Neural cell (in vitro differentiated cells): ENCODE measurements at regions not wholly inside any gene's neighbourhood (a gene's known extent, or its start where the extent isn't known, plus 50 kb on each side); places are given as distances from the start of the nearest gene placed in this dataset.

Experiments used
- H2AFZ ChIP-seq: fragments of 200-600, 300-800 bp; sonication (generic), shearing (Covaris generic); 2 replicates; pipeline ENCODE4 v1.6.0; 2014; ENCODE audit warnings: low read depth, mild to moderate bottlenecking, antibody characterized with exemption, low read length, moderate library complexity
- H3F3A ChIP-seq: fragments of 200-600 bp; shearing (Covaris generic); 2 replicates; pipeline ENCODE4 v1.6.1; 2016; ENCODE audit warnings: mild to moderate bottlenecking, moderate library complexity, mixed read lengths, antibody characterized with exemption, low read length; ENCODE audit not compliant: insufficient read depth, poor library complexity, severe bottlenecking
- H3K27ac ChIP-seq: fragments of 200-600, 300-800 bp; sonication (generic), shearing (Covaris generic); 2 replicates; pipeline ENCODE4 v1.5.1; 2014; ENCODE audit warnings: mild to moderate bottlenecking, low read length, moderate library complexity
- H3K27me3 ChIP-seq: fragments of 300-800, 200-600 bp; sonication (generic), shearing (Covaris generic); 2 replicates; pipeline ENCODE4 v1.6.0; 2014; ENCODE audit warnings: mild to moderate bottlenecking, low read depth, low read length, moderate library complexity; ENCODE audit not compliant: insufficient read depth
- H3K36me3 ChIP-seq: fragments of 300-800, 200-600 bp; sonication (generic), shearing (Covaris generic); 2 replicates; pipeline ENCODE4 v1.5.1; 2014; ENCODE audit warnings: mild to moderate bottlenecking, antibody characterized with exemption, low read length, moderate library complexity; ENCODE audit not compliant: insufficient read depth
- H3K4me2 ChIP-seq: fragments of 300-800, 200-600 bp; sonication (generic), shearing (Covaris generic); 2 replicates; pipeline ENCODE4 v1.6.0; 2014; ENCODE audit warnings: mild to moderate bottlenecking, low read length
- H3K4me3 ChIP-seq: fragments of 300-800, 200-600 bp; sonication (generic), shearing (Covaris generic); 2 replicates; pipeline ENCODE4 v1.5.1; 2014; ENCODE audit warnings: mild to moderate bottlenecking, low read length, moderate library complexity
- H3K79me2 ChIP-seq: fragments of 200-600 bp; shearing (Covaris generic); replicated peaks from 2 replicates; pipeline ENCODE4 v1.6.0; 2014; ENCODE audit warnings: mild to moderate bottlenecking, low read length, moderate library complexity; ENCODE audit not compliant: insufficient read depth
- H3K9ac ChIP-seq: fragments of 300-800, 200-600 bp; sonication (generic), shearing (Covaris generic); 2 replicates; pipeline ENCODE4 v1.6.1; 2016; ENCODE audit warnings: mild to moderate bottlenecking, low read length, mixed read lengths
- H3K9me2 ChIP-seq: fragments of 200-600 bp; shearing (Covaris generic); 2 replicates; pipeline ENCODE4 v1.6.1; 2016; ENCODE audit warnings: mild to moderate bottlenecking, low read length, mixed read lengths; ENCODE audit not compliant: insufficient read depth
- H3K9me3 ChIP-seq: fragments of 200-600, 300-800 bp; sonication (generic), shearing (Covaris generic); 2 replicates; pipeline ENCODE4 v1.6.1; 2016; ENCODE audit warnings: mild to moderate bottlenecking, mixed run types, low read length, moderate library complexity, mixed read lengths
- H4K20me1 ChIP-seq: fragments of 200-600 bp; shearing (Covaris generic); 2 replicates; pipeline ENCODE4 v1.6.1; 2016; ENCODE audit warnings: mild to moderate bottlenecking, mixed run types; ENCODE audit not compliant: insufficient read depth
- EP300 ChIP-seq: fragments of 450-650 bp; conservative IDR thresholded peaks from 2 replicates; pipeline ENCODE4 v1.6.1; 2014; ENCODE audit warnings: antibody characterized with exemption, mild to moderate bottlenecking, moderate library complexity; ENCODE audit not compliant: poor library complexity, severe bottlenecking
- EZH2 ChIP-seq: fragments of 200-600, 300-800 bp; shearing (Covaris generic), sonication (generic); IDR thresholded peaks from 2 replicates; pipeline ENCODE4 v1.6.1; 2014; ENCODE audit warnings: antibody characterized with exemption, low read length, borderline replicate concordance, mild to moderate bottlenecking; ENCODE audit not compliant: insufficient read depth, poor library complexity, severe bottlenecking
- MXI1 ChIP-seq: fragments of 450-650 bp; conservative IDR thresholded peaks from 2 replicates; pipeline ENCODE4 v1.6.1; 2014; ENCODE audit warnings: antibody characterized with exemption, mild to moderate bottlenecking; ENCODE audit not compliant: poor library complexity, severe bottlenecking
- RAD21 ChIP-seq: fragments of 450-650 bp; conservative IDR thresholded peaks from 2 replicates; pipeline ENCODE4 v1.6.1; 2014; ENCODE audit warnings: antibody characterized with exemption, mild to moderate bottlenecking, moderate library complexity
- TAF1 ChIP-seq: IDR thresholded peaks from 2 replicates; pipeline ENCODE4 v1.6.1; 2012; ENCODE audit warnings: low read depth
- TF ChIP-seq, protein P1 (sequence below): fragments of 450-650 bp; IDR thresholded peaks from 2 replicates; pipeline ENCODE4 v1.5.1; 2014; ENCODE audit warnings: antibody characterized with exemption, mild to moderate bottlenecking, moderate library complexity; ENCODE audit not compliant: poor library complexity, severe bottlenecking
- TF ChIP-seq, protein P2 (sequence below): IDR thresholded peaks from 2 replicates; pipeline ENCODE4 v1.6.1; 2012; ENCODE audit warnings: borderline replicate concordance

DNA sequence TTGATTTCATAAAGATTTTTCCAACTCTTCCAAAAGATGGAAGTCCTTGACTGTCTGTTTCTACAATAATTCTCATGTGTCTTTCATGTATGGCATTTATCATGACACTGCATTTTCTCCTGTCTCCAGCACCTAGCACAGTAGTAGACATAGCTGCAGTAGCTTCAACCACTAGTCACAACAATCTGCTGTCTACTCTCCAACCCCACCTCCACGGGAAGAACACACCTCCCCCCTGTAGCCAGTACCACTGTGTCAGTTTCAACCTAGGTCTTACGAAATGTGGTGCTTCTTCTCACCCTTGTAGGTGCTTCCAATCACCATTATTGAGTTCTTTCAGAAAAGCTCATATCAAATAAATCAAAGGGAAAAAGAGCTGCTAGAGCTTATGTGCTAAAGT, 425.1 kb upstream of the ADAMTS5 start:
- Histone ChIP-seq H4K20me1 (no peaks in the 10 kb centered on the region), H3K27ac (no peak overlapping the region), H3K9me2 (no peaks in the 10 kb centered on the region), H3F3A (no peaks in the 10 kb centered on the region), H3K27me3 (no peaks in the 10 kb centered on the region), H3K36me3 (no peaks in the 10 kb centered on the region), H3K79me2 (no peaks in the 10 kb centered on the region), H3K4me2 (no peak overlapping the region), H2AFZ (no peak overlapping the region), H3K9me3 (no peaks in the 10 kb centered on the region), H3K4me3 (no peak overlapping the region), H3K9ac (no peak overlapping the region)
- TF ChIP-seq, protein P1, sequence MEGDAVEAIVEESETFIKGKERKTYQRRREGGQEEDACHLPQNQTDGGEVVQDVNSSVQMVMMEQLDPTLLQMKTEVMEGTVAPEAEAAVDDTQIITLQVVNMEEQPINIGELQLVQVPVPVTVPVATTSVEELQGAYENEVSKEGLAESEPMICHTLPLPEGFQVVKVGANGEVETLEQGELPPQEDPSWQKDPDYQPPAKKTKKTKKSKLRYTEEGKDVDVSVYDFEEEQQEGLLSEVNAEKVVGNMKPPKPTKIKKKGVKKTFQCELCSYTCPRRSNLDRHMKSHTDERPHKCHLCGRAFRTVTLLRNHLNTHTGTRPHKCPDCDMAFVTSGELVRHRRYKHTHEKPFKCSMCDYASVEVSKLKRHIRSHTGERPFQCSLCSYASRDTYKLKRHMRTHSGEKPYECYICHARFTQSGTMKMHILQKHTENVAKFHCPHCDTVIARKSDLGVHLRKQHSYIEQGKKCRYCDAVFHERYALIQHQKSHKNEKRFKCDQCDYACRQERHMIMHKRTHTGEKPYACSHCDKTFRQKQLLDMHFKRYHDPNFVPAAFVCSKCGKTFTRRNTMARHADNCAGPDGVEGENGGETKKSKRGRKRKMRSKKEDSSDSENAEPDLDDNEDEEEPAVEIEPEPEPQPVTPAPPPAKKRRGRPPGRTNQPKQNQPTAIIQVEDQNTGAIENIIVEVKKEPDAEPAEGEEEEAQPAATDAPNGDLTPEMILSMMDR, result no peak

DNA sequence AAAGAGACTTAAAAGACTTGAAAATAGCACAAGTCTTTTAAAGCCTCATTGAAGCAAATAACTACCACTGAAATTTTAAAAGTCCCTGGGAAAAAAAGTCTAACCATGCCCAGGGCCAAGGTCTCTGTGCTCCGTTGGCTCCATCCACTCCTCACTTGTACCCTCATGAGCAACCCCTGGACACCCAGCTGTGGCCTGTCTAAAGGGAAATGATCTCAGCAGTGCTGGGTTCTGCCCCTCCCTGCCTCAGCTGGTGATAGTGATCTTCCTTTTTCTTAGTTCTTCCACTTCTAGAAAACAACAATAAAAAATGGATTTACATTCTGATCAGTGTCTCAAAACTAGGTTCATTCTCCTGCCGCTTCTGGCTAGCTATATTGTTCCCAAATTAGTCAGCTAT, 423.5 kb upstream of the ADAMTS5 start:
- TF ChIP-seq, protein P2, sequence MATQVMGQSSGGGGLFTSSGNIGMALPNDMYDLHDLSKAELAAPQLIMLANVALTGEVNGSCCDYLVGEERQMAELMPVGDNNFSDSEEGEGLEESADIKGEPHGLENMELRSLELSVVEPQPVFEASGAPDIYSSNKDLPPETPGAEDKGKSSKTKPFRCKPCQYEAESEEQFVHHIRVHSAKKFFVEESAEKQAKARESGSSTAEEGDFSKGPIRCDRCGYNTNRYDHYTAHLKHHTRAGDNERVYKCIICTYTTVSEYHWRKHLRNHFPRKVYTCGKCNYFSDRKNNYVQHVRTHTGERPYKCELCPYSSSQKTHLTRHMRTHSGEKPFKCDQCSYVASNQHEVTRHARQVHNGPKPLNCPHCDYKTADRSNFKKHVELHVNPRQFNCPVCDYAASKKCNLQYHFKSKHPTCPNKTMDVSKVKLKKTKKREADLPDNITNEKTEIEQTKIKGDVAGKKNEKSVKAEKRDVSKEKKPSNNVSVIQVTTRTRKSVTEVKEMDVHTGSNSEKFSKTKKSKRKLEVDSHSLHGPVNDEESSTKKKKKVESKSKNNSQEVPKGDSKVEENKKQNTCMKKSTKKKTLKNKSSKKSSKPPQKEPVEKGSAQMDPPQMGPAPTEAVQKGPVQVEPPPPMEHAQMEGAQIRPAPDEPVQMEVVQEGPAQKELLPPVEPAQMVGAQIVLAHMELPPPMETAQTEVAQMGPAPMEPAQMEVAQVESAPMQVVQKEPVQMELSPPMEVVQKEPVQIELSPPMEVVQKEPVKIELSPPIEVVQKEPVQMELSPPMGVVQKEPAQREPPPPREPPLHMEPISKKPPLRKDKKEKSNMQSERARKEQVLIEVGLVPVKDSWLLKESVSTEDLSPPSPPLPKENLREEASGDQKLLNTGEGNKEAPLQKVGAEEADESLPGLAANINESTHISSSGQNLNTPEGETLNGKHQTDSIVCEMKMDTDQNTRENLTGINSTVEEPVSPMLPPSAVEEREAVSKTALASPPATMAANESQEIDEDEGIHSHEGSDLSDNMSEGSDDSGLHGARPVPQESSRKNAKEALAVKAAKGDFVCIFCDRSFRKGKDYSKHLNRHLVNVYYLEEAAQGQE, result no peak
- TF ChIP-seq TAF1, result no peak
- TF ChIP-seq, protein P1, result no peak
- no peak for TF ChIP-seq EP300
- no peak for TF ChIP-seq MXI1
- TF ChIP-seq EZH2, result no peak
- no peak for TF ChIP-seq RAD21
- H3K9ac ChIP-seq, result no peak overlapping the region
- no peaks in the 10 kb centered on the region for H3K27me3 ChIP-seq
- no peak overlapping the region for H3K4me2 ChIP-seq
- no peaks in the 10 kb centered on the region for H3K9me2 ChIP-seq
- H3K36me3 ChIP-seq, result no peaks in the 10 kb centered on the region
- no peaks in the 10 kb centered on the region for H3K9me3 ChIP-seq
- H3K79me2 ChIP-seq, result no peaks in the 10 kb centered on the region
- no peaks in the 10 kb centered on the region for H3F3A ChIP-seq
- no peak overlapping the region for H3K27ac ChIP-seq
- H3K4me3 ChIP-seq, result no peak overlapping the region
- no peak overlapping the region for H2AFZ ChIP-seq
- H4K20me1 ChIP-seq, result no peaks in the 10 kb centered on the region
